Activated naive CD8-positive, alpha-beta T cell treated with anti-CD3 and anti-CD28 coated beads, Interleukin-2, amount 50 U/mL, for 24 hours (primary cell): ENCODE measurements at regions not wholly inside any gene's neighbourhood (a gene's known extent, or its start where the extent isn't known, plus 50 kb on each side); places are given as distances from the start of the nearest gene placed in this dataset.
"Not testable (repeated sequence)": the region's sequence is repeated elsewhere in the genome, so short reads cannot be mapped to it uniquely, and the experiment has no call there.

Source experiments
- ATAC-seq: fragments of 150-1000 bp; cut with Tn5 transposase; one replicate; pipeline ENCODE4 v1.10.0; 2021
- DNase-seq: peaks from one replicate; pipeline ENCODE4 v3.0.0; 2021
- H3K27ac Mint-ChIP-seq: one replicate; pipeline ENCODE4 v1.8.0; 2021; ENCODE audit warnings: mild to moderate bottlenecking, mixed read lengths
- H3K27me3 Mint-ChIP-seq: one replicate; pipeline ENCODE4 v1.8.0; 2021; ENCODE audit warnings: mixed read lengths
- H3K36me3 Mint-ChIP-seq: one replicate; pipeline ENCODE4 v1.8.0; 2021; ENCODE audit warnings: low read depth, mixed read lengths
- H3K4me1 Mint-ChIP-seq: one replicate; pipeline ENCODE4 v1.8.0; 2021; ENCODE audit warnings: mixed read lengths
- H3K4me3 Mint-ChIP-seq: one replicate; pipeline ENCODE4 v1.8.0; 2021; ENCODE audit warnings: mild to moderate bottlenecking, moderate library complexity, mixed read lengths
- H3K9me3 Mint-ChIP-seq: one replicate; pipeline ENCODE4 v1.8.0; 2021; ENCODE audit warnings: mixed read lengths

DNA sequence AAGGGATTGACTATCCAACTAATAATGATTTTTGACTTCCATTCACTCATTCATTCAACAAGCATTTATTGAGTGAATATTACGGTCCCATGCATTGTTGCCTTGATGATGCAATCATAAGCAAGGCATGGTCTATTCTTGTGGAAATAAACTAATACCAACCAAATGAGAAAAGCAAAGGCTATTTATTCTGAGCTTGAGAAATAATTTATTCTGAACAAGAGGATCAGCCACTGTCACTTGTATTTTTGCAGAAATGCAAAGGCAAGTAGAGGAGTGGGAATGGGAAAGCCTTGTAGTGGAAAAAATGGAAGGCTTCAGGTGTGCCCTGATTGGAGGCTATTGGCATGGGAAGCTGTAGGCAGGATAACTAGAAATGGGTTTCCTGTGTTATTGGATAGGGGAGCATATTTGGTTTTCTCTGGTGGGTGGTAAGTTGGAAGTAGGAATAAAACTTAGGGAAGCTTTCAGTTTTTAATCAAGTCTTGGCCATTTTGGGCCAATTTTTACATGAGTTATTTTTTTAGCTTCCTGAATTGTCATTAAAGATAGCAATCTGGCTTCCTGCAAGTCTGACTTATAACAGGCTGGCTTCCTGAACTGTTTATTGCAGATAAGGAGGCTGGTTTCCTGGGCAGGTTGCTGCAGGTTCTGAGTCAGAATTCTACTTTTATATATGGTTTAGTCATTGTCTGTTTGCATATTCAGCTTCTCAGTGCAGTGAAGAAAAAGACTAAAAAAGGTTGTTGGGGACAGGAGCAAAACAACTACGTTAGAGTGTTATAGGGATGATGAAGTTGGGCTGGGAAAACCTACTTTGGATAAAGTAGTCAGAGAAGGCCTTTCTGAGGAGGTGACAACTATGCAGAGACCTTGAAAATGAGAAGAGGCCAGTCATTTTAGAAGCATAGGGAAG is 106.7 kb downstream of the APIP start:
- no peak overlapping the region for H3K4me3 Mint-ChIP-seq
- H3K27me3 Mint-ChIP-seq: peaks cover 27% of the 10 kb centered on the region

DNA sequence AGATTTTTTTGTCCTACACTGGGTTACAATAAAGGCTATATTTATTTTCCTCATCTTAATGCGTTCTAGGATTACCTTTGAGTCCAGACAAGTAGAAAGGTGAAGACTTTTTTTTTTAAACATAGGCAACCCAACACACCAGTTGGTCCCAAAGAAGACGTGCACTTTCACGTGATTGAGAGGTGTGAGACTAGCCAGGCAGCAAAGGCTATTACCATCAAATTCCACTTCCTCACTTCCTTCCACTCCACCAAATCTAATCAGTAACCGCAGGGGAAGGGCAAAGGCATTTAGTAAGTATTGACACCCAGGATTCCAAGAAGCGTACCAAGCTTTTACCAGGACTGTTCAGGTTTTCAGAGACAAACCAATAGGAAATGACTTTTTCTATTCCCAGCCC is 109.3 kb downstream of the APIP start:
- ATAC-seq: no peak
- Mint-ChIP-seq H3K27me3 (peaks cover 30% of the 10 kb centered on the region), H3K36me3 (no peaks in the 10 kb centered on the region), H3K27ac (no peak overlapping the region), H3K4me1 (no peaks in the 10 kb centered on the region), H3K9me3 (peaks cover 20% of the 10 kb centered on the region), H3K4me3 (no peak overlapping the region)
- no peak for DNase-seq

More for the DNA sequence above, 106.7 kb downstream of the APIP start:
- H3K27ac Mint-ChIP-seq: no peak overlapping the region
- DNase-seq (no peak), ATAC-seq (no peak)
- H3K36me3 Mint-ChIP-seq: no peaks in the 10 kb centered on the region
- no peaks in the 10 kb centered on the region for H3K4me1 Mint-ChIP-seq
- H3K9me3 Mint-ChIP-seq: peaks cover 34% of the 10 kb centered on the region

DNA sequence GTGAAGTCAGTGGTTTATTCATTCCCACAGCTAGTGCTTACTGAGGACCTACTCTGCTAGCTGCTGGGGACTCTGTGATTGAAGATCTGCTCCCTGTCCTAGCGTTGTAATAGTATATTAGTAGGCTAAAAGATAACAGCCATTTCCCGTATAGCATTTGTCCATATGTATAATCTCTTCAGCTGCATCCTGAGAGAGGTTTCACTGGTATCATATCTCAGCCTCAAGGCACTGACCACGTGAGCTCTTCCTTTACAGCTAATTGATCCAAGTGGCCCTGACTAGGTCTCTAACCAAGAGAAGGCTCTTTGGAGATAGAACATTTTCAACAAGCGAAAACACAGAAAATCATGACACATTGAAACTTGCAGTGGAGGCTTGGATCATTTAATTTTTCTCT is 110.2 kb downstream of the APIP start:
- H3K27ac Mint-ChIP-seq: no peak overlapping the region
- DNase-seq: no peak
- H3K9me3 Mint-ChIP-seq: peaks cover 19% of the 10 kb centered on the region
- H3K4me1 Mint-ChIP-seq: no peaks in the 10 kb centered on the region
- peaks cover 31% of the 10 kb centered on the region for H3K27me3 Mint-ChIP-seq
- no peak overlapping the region for H3K4me3 Mint-ChIP-seq
- H3K36me3 Mint-ChIP-seq: no peaks in the 10 kb centered on the region
- ATAC-seq: no peak

GRCh38 chr11:34799848-34800247 is 116.3 kb downstream of the APIP start:
- no peak for ATAC-seq
- Mint-ChIP-seq H3K36me3 (no peaks in the 10 kb centered on the region), H3K4me1 (no peaks in the 10 kb centered on the region), H3K27ac (no peak overlapping the region), H3K4me3 (no peak overlapping the region), H3K27me3 (peaks cover 13% of the 10 kb centered on the region), H3K9me3 (no peaks in the 10 kb centered on the region)
- no peak for DNase-seq

DNA sequence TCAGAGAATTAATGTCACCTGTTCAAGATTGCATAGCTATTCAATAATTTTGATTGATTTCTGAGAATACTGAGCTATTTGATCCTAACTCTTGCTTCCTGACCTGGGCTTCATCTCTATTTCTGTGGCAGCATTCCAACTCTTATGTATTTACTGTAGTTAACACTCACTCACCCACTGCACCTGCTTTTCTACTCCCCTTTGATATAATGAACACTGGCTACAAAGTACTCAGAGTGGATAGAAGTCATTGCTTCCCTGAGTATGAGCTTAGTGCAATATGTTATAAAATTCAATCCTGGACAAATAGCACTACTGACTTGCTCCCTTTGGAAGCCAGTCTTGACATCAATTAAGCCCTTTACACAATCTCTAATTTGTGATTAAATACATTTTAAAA is 117.2 kb downstream of the APIP start:
- Mint-ChIP-seq H3K27me3 (peaks cover 11% of the 10 kb centered on the region), H3K4me1 (no peaks in the 10 kb centered on the region), H3K27ac (no peak overlapping the region), H3K4me3 (no peak overlapping the region), H3K9me3 (no peaks in the 10 kb centered on the region), H3K36me3 (no peaks in the 10 kb centered on the region)
- DNase-seq (no peak), ATAC-seq (no peak)

GRCh38 chr11:34797497-34797896 is 118.7 kb downstream of the APIP start:
- not testable (repeated sequence) for H3K27ac Mint-ChIP-seq, H3K36me3 Mint-ChIP-seq, DNase-seq, ATAC-seq, H3K4me1 Mint-ChIP-seq, H3K4me3 Mint-ChIP-seq, H3K9me3 Mint-ChIP-seq
- H3K27me3 Mint-ChIP-seq: peaks cover 18% of the 10 kb centered on the region

DNA sequence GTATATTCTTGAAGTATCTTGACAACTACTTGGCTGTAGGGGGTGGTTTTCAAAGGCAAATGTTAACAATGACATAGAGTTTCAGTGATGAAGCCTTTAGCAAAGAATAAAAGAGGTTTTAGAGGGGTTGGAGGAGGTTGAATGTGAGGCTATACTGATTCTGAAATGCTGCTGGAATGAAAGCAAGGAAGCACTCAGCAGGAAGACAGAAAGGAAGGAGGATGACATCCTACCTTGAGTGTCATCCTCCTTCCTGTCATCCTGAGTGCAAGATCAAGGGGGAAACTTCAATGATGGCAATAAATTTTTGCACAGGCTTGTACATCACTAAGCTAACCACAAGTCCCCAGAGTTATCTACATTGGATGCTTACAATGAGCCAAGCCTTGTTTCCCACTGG is 120.5 kb downstream of the APIP start:
- H3K27ac Mint-ChIP-seq: no peak overlapping the region
- no peaks in the 10 kb centered on the region for H3K4me1 Mint-ChIP-seq
- no peaks in the 10 kb centered on the region for H3K9me3 Mint-ChIP-seq
- H3K27me3 Mint-ChIP-seq: peaks cover 17% of the 10 kb centered on the region
- DNase-seq (no peak), ATAC-seq (no peak)
- H3K4me3 Mint-ChIP-seq: no peak overlapping the region
- H3K36me3 Mint-ChIP-seq: no peaks in the 10 kb centered on the region

- H3K27ac Mint-ChIP-seq: no peak overlapping the region
- peaks cover 17% of the 10 kb centered on the region for H3K27me3 Mint-ChIP-seq
- no peak overlapping the region for H3K4me3 Mint-ChIP-seq
- no peaks in the 10 kb centered on the region for H3K4me1 Mint-ChIP-seq
- DNase-seq (no peak), ATAC-seq (no peak)
- H3K9me3 Mint-ChIP-seq: no peaks in the 10 kb centered on the region
- H3K36me3 Mint-ChIP-seq: no peaks in the 10 kb centered on the region
These were observed 121.5 kb downstream of the APIP start for GRCh38 chr11:34794696-34795095.

- ATAC-seq (no peak), DNase-seq (no peak)
- no peak overlapping the region for H3K4me3 Mint-ChIP-seq
- H3K4me1 Mint-ChIP-seq: no peaks in the 10 kb centered on the region
- peaks cover 17% of the 10 kb centered on the region for H3K27me3 Mint-ChIP-seq
- no peak overlapping the region for H3K27ac Mint-ChIP-seq
- H3K36me3 Mint-ChIP-seq: no peaks in the 10 kb centered on the region
- H3K9me3 Mint-ChIP-seq: no peaks in the 10 kb centered on the region
These were observed 122.5 kb downstream of the APIP start for GRCh38 chr11:34793666-34794065.

- Mint-ChIP-seq H3K9me3 (no peaks in the 10 kb centered on the region), H3K4me3 (no peak overlapping the region), H3K27ac (no peak overlapping the region), H3K27me3 (peaks cover 17% of the 10 kb centered on the region), H3K4me1 (no peaks in the 10 kb centered on the region), H3K36me3 (no peaks in the 10 kb centered on the region)
- DNase-seq: no peak
- no peak for ATAC-seq
These were observed 123.3 kb downstream of the APIP start for GRCh38 chr11:34792814-34793258.

GRCh38 chr11:34791780-34792542 is 124.2 kb downstream of the APIP start:
- no peak for DNase-seq
- Mint-ChIP-seq H3K36me3 (no peaks in the 10 kb centered on the region), H3K9me3 (no peaks in the 10 kb centered on the region), H3K4me3 (no peak overlapping the region), H3K4me1 (no peaks in the 10 kb centered on the region), H3K27me3 (peaks cover 16% of the 10 kb centered on the region), H3K27ac (no peak overlapping the region)
- no peak for ATAC-seq

DNA sequence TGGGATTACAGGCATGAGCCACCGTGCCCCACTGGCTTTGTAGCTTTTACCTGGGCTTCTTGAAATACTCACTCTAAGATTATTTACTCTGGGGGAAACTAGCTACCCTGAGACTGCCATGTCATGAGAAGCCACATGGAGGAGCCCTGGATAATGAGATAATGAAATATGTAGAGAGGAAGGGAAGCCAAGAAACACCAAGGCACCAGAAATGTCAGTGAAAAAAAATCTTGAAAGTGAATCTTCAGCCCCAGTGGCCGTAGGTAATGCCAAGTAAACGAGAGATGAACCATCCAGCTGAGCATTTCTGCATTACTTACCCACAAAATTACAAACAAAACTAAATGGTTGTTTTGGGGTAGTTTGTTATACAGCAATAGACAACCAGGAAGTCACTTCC is 125.6 kb downstream of the APIP start:
- DNase-seq (no peak), ATAC-seq (no peak)
- Mint-ChIP-seq H3K27ac (no peak overlapping the region), H3K36me3 (no peaks in the 10 kb centered on the region), H3K27me3 (peaks cover 15% of the 10 kb centered on the region), H3K4me1 (no peaks in the 10 kb centered on the region), H3K9me3 (no peaks in the 10 kb centered on the region), H3K4me3 (no peak overlapping the region)

GRCh38 chr11:34789196-34789834 is 126.9 kb downstream of the APIP start:
- H3K4me1 Mint-ChIP-seq: no peaks in the 10 kb centered on the region
- H3K9me3 Mint-ChIP-seq: no peaks in the 10 kb centered on the region
- H3K4me3 Mint-ChIP-seq: no peak overlapping the region
- peaks cover 16% of the 10 kb centered on the region for H3K27me3 Mint-ChIP-seq
- no peak for DNase-seq
- no peak overlapping the region for H3K27ac Mint-ChIP-seq
- H3K36me3 Mint-ChIP-seq: no peaks in the 10 kb centered on the region
- no peak for ATAC-seq

DNA sequence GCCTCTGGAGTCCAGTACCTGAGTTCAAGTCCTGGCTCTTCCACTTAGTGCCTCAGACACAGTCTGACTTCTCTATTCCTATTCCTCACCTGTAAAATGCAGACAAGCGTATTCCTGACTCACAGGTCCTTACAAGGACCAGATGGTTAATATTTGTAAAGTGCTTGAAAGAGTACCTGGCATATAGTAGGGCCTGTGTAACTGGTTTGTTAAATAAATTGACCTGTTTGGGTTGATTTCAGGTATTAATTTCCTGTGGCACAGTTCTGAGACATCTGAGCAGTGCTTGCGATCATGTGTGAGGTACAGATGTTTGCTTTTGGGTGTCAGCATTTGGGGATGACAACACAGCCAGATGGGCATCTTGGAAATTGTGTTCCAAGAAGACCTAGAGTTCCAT is 127.5 kb downstream of the APIP start:
- no peak overlapping the region for H3K27ac Mint-ChIP-seq
- H3K9me3 Mint-ChIP-seq: no peaks in the 10 kb centered on the region
- no peaks in the 10 kb centered on the region for H3K4me1 Mint-ChIP-seq
- no peak for ATAC-seq
- no peak for DNase-seq
- H3K36me3 Mint-ChIP-seq: no peaks in the 10 kb centered on the region
- peaks cover 16% of the 10 kb centered on the region for H3K27me3 Mint-ChIP-seq
- no peak overlapping the region for H3K4me3 Mint-ChIP-seq

DNA sequence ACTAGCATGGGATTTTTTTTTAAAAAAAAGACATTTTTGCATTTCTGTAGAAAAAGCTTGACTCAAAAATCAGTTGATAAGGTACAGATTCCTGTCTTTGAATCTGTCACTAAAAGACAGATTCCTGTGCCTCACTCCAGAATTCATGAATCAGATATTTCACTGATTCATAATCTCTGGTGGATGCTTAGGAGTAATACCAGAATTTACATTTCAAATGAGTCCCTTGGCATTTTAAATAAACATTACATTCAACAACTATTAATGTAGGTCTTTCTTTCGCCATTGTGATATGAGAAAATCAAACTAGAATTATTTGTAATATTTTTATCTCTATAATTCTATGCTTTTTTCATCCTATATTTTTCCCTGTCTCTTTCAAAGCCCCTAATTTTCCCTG is 128.3 kb downstream of the APIP start:
- H3K4me1 Mint-ChIP-seq: no peaks in the 10 kb centered on the region

More for the DNA sequence above, 128.3 kb downstream of the APIP start:
- Mint-ChIP-seq H3K4me3 (no peak overlapping the region), H3K9me3 (no peaks in the 10 kb centered on the region), H3K27me3 (peaks cover 13% of the 10 kb centered on the region), H3K36me3 (no peaks in the 10 kb centered on the region), H3K27ac (no peak overlapping the region)
- DNase-seq: no peak
- ATAC-seq: no peak
